ENCODE measurements at regions not wholly inside any gene's neighbourhood (a gene's known extent, or its start where the extent isn't known, plus 50 kb on each side); places are given as distances from the start of the nearest gene placed in this dataset.

DNA sequence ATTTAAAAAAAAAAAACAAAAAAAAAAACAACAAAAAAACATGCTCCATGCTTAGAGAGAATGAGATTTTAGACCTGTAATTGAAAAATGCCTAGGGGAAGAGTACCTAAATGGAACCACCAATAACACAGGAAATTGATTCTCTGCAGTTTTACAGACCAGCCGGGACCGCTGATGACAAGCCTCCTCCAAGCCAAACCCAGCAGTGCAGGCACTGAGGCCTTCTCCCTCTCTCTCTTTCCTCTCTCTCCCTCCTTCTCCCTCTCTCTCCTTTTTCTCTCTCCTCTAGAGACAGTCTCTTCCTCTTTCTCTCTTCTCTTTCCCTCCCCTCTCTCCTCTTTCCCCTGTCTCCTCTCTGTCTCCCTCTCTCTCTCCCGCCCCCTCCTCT is 228.8 kb upstream of the COPS8 start:
- TF ChIP-seq CTCF (IDR thresholded peaks at IDR 0.05): no peak
- H3K36me3 Mint-ChIP-seq (ENCODE audit: low read depth): no peaks in the 10 kb centered on the region
- H3K4me3 Mint-ChIP-seq: no peak overlapping the region
- H3K27ac Mint-ChIP-seq: no peak overlapping the region
- intact Hi-C loops (cut with DNase I, micrococcal nuclease): no loop called here
- H3K9me3 Mint-ChIP-seq: no peaks in the 10 kb centered on the region
- Histone ChIP-seq H3K27me3 (ENCODE audit: control insufficient read depth in 1 of 2, insufficient read depth in 2 of 2, low read length in 2 of 2) (peaks cover 0 to 2% of the 10 kb centered on the region in 2 experiments), H3K4me1 (ENCODE audit: insufficient read depth, low read length) (no peaks in the 10 kb centered on the region), H3K4me3 (ENCODE audit: low read length) (no peak overlapping the region), H3K27ac (ENCODE audit: low read depth in 1 of 2, low read length in 2 of 2) (no peak overlapping the region), H3K36me3 (ENCODE audit: insufficient read depth, low read length) (no peaks in the 10 kb centered on the region), H3K9me3 (ENCODE audit: control insufficient read depth in 1 of 2, insufficient read depth in 1 of 2, low read length in 2 of 2) (no peaks in the 10 kb centered on the region)
- DNase-seq (no peak), ATAC-seq (ENCODE audit: poor library complexity) (no peak)
- POLR2A ChIA-PET: no interaction called here
- peaks cover 4% of the 10 kb centered on the region for H3K27me3 Mint-ChIP-seq
- no peaks in the 10 kb centered on the region for H3K4me1 Mint-ChIP-seq (ENCODE audit: low read depth)
- CTCF ChIA-PET: no interaction called here

GRCh38 chr2:236857246-236857645 is 228.4 kb upstream of the COPS8 start:
- Histone ChIP-seq H3K36me3 (ENCODE audit: insufficient read depth, low read length) (no peaks in the 10 kb centered on the region), H3K4me3 (ENCODE audit: low read length) (no peak overlapping the region), H3K27me3 (ENCODE audit: control insufficient read depth in 1 of 2, insufficient read depth in 2 of 2, low read length in 2 of 2) (peaks cover 0 to 2% of the 10 kb centered on the region in 2 experiments), H3K9me3 (ENCODE audit: control insufficient read depth in 1 of 2, insufficient read depth in 1 of 2, low read length in 2 of 2) (no peaks in the 10 kb centered on the region), H3K4me1 (ENCODE audit: insufficient read depth, low read length) (no peaks in the 10 kb centered on the region), H3K27ac (ENCODE audit: low read depth in 1 of 2, low read length in 2 of 2) (no peak overlapping the region)
- CTCF ChIA-PET: no interaction called here
- Mint-ChIP-seq H3K9me3 (no peaks in the 10 kb centered on the region), H3K36me3 (ENCODE audit: low read depth) (no peaks in the 10 kb centered on the region), H3K4me1 (ENCODE audit: low read depth) (no peaks in the 10 kb centered on the region), H3K4me3 (no peak overlapping the region), H3K27ac (no peak overlapping the region), H3K27me3 (peaks cover 4% of the 10 kb centered on the region)
- ATAC-seq (ENCODE audit: poor library complexity): no peak
- no peak for DNase-seq
- POLR2A ChIA-PET: no interaction called here
- intact Hi-C loops (cut with DNase I, micrococcal nuclease): no loop called here
- no peak for TF ChIP-seq CTCF (IDR thresholded peaks at IDR 0.05)

DNA sequence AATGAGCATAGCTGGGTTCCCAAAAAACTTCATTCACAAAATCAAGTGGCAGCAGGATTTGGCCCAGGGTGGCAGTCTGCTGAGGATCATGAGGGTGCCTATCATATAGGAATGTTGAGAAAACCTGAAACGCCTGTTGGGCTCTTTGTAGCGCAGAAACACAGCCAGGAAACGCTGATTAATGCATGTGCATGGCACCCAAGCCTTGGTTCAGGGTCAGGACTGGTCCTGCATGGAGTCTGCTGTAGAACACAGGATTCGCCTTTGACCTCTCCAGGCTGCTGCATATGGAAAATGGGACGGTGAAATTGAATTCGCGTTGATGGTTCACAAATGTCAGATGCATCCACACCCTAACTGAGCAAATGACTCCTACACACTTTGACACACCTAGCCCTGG is 227.9 kb upstream of the COPS8 start:
- no peaks in the 10 kb centered on the region for H3K4me1 Mint-ChIP-seq (ENCODE audit: low read depth)
- intact Hi-C loops (cut with DNase I, micrococcal nuclease): no loop called here

More for the DNA sequence above, 227.9 kb upstream of the COPS8 start:
- TF ChIP-seq CTCF (IDR thresholded peaks at IDR 0.05): no peak
- no peaks in the 10 kb centered on the region for H3K9me3 ChIP-seq (ENCODE audit: control insufficient read depth in 1 of 2, insufficient read depth in 1 of 2, low read length in 2 of 2)
- no peaks in the 10 kb centered on the region for H3K4me1 ChIP-seq (ENCODE audit: insufficient read depth, low read length)
- ChIA-PET POLR2A (no interaction called here), CTCF (no interaction called here)
- no peak for ATAC-seq (ENCODE audit: poor library complexity)
- H3K4me3 Mint-ChIP-seq: no peak overlapping the region
- H3K27me3 Mint-ChIP-seq: peaks cover 4% of the 10 kb centered on the region
- no peak for DNase-seq
- no peak overlapping the region for H3K27ac ChIP-seq (ENCODE audit: low read depth in 1 of 2, low read length in 2 of 2)
- H3K9me3 Mint-ChIP-seq: no peaks in the 10 kb centered on the region
- no peaks in the 10 kb centered on the region for H3K36me3 Mint-ChIP-seq (ENCODE audit: low read depth)
- H3K36me3 ChIP-seq (ENCODE audit: insufficient read depth, low read length): no peaks in the 10 kb centered on the region
- no peak overlapping the region for H3K4me3 ChIP-seq (ENCODE audit: low read length)
- H3K27me3 ChIP-seq (ENCODE audit: control insufficient read depth in 1 of 2, insufficient read depth in 2 of 2, low read length in 2 of 2): peaks cover 0 to 2% of the 10 kb centered on the region in 2 experiments
- H3K27ac Mint-ChIP-seq: no peak overlapping the region

Data from CD4-positive, alpha-beta T cell (primary cell).